IgD-negative memory B cell (primary cell): ENCODE measurements at regions not wholly inside any gene's neighbourhood (a gene's known extent, or its start where the extent isn't known, plus 50 kb on each side); places are given as distances from the start of the nearest gene placed in this dataset.
"Not testable (repeated sequence)": the region's sequence is repeated elsewhere in the genome, so short reads cannot be mapped to it uniquely, and the experiment has no call there.

Experiments
- H3K27ac Mint-ChIP-seq, 3 donors: one replicate each; pipeline ENCODE4 v1.8.0; 2020 to 2022; ENCODE audit warnings: mild to moderate bottlenecking in 3 of 3, mixed read lengths in 3 of 3, moderate library complexity in 1 of 3
- H3K27me3 Mint-ChIP-seq: one replicate; pipeline ENCODE4 v1.8.0; 2021; ENCODE audit warnings: mixed read lengths
- H3K36me3 Mint-ChIP-seq: one replicate; pipeline ENCODE4 v1.8.0; 2020; ENCODE audit warnings: mild to moderate bottlenecking, mixed read lengths
- H3K4me1 Mint-ChIP-seq, 3 donors: one replicate each; pipeline ENCODE4 v1.8.0; 2020 to 2022; ENCODE audit warnings: mixed read lengths in 3 of 3, mild to moderate bottlenecking in 1 of 3
- H3K4me3 Mint-ChIP-seq, 4 donors: one replicate each; pipeline ENCODE4 v1.8.0; 2020 to 2022; ENCODE audit warnings: mild to moderate bottlenecking in 4 of 4, mixed read lengths in 4 of 4, moderate library complexity in 3 of 4
- H3K9me3 Mint-ChIP-seq, 3 donors: one replicate each; pipeline ENCODE4 v1.8.0; 2020 to 2021; ENCODE audit warnings: mixed read lengths in 3 of 3, mild to moderate bottlenecking in 1 of 3

DNA sequence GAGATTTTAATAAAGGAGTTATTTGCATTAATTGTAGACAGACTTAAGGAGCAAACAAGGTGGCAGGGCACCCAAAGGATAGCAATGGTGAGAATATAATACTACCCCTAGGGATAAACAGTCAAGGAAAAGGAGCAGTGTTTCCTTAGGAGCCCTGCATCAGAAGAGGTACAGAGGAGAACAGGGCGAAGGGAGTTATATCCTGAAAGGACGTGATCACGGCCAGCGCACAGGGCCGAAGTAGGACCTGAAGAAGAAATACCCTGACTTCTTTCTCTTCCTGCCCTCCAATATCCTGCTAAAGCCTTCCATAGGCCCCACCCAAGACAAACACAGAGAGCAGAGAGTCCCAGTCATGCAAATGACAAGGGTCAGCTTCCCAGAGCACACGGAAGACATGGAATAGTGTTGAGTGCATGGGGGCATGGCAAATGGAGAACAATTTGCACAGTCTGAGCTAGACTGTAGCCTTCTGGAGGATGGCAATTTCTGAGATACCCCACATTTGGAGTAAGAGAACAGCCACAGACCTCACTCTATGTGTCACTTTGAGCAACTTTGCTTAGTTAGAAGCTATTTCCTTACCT lies 188.2 kb downstream of the ZNF92 start:
- H3K36me3 Mint-ChIP-seq, H3K4me1 Mint-ChIP-seq, H3K9me3 Mint-ChIP-seq, H3K4me3 Mint-ChIP-seq, H3K27me3 Mint-ChIP-seq, H3K27ac Mint-ChIP-seq: not testable (repeated sequence)

DNA sequence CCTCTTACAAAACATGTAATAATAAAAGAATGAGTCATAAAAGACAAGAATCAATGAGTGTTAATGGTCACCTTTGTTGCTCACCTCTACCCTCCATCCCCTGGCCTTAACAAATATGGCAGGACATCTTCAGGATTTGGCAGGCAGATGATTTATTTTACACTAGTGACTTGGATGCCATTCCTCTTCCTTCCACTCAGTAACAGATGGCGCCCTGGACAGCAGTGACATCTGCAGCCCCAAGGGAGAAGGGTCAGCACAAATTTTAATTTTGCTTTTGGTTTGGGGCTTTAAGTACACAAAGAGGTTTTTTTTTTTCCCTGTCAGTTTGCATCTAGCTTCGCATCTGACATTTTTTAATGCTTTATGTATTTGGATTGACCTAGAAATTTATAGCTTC lies 188.9 kb downstream of the ZNF92 start:
- not testable (repeated sequence) for H3K4me3 Mint-ChIP-seq, H3K4me1 Mint-ChIP-seq, H3K27ac Mint-ChIP-seq, H3K36me3 Mint-ChIP-seq, H3K27me3 Mint-ChIP-seq, H3K9me3 Mint-ChIP-seq

DNA sequence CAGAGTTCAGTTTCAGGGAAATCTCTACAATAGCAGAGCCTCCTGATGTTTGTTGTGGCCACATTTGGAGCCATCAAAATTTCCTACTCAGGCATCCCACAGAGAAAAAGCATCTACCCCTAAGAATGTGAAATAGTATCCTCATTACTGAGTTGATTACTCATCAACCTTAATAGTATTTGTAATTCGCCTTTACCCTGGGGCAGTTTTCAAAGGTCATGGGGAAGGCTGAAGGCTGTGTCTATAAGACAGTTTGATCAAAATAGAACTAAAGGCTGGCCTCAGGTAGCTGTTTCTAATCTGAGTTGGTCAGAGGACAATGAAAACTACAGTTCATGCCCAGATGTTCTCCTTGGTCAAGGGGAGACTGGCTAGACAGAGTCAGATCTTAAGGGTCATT lies 189.7 kb downstream of the ZNF92 start:
- not testable (repeated sequence) for H3K27ac Mint-ChIP-seq, H3K27me3 Mint-ChIP-seq, H3K4me1 Mint-ChIP-seq, H3K36me3 Mint-ChIP-seq, H3K4me3 Mint-ChIP-seq, H3K9me3 Mint-ChIP-seq

DNA sequence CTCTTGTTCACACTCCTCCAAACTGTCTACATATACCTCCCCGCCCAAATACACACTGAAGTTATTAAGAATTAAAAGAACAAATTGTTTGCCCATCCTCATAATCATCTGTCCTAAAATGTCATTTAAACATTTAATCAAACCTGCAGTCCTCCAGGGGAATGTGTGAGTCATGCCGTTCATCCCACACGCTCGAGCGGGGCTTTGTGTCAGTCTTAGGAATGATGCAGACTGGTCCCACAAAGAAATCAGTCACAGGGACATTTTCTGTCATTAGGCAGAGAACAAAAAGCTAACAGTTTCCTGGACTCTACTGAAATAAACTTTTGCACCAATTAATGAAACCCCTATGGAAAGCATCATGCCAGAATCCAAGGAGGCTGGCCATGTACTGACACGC lies 194.6 kb downstream of the ZNF92 start:
- H3K27me3 Mint-ChIP-seq, H3K27ac Mint-ChIP-seq, H3K4me3 Mint-ChIP-seq, H3K36me3 Mint-ChIP-seq, H3K4me1 Mint-ChIP-seq, H3K9me3 Mint-ChIP-seq: not testable (repeated sequence)

DNA sequence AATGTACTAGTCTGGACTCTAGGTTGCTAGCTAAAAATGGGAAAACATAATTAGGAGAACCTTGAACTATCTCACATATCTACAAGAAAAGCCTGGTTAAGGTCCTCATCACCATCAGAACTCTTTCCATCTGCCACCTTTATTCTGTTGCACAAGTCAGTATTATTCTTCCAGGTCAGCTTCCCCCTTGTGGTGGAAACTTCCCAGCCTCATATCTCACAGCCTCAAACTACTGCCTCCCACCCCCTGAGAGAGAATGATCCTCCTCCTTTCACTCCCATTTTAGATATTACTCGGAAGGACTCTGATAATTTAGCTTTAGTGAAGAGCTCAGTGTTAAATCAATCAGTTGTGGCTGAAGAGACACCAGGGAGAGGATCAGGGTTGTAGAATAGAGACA lies 197.3 kb downstream of the ZNF92 start:
- H3K4me1 Mint-ChIP-seq, H3K36me3 Mint-ChIP-seq, H3K9me3 Mint-ChIP-seq, H3K27me3 Mint-ChIP-seq, H3K4me3 Mint-ChIP-seq, H3K27ac Mint-ChIP-seq: not testable (repeated sequence)

DNA sequence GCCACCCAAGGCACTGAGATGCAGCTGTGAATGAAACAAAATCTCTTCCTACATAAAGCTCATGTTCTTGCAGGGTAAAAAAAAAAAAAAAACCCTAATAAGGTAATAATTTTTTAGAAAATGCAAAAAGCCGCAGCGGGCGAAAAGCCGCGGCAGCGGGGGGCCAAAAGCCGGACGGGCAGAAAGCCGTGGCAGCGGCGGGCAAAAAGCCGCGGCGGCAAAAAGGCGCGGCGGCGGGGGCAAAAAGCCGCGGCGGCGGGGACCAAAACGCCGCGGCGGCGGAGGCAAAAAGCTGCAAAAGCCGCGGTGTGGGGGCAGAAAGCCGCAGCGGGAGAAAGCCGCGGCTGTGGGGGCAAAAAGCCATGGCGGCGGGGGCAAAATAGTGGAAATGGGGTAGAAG lies 198.9 kb downstream of the ZNF92 start:
- H3K4me3 Mint-ChIP-seq, H3K27ac Mint-ChIP-seq, H3K4me1 Mint-ChIP-seq, H3K27me3 Mint-ChIP-seq, H3K36me3 Mint-ChIP-seq, H3K9me3 Mint-ChIP-seq: not testable (repeated sequence)

DNA sequence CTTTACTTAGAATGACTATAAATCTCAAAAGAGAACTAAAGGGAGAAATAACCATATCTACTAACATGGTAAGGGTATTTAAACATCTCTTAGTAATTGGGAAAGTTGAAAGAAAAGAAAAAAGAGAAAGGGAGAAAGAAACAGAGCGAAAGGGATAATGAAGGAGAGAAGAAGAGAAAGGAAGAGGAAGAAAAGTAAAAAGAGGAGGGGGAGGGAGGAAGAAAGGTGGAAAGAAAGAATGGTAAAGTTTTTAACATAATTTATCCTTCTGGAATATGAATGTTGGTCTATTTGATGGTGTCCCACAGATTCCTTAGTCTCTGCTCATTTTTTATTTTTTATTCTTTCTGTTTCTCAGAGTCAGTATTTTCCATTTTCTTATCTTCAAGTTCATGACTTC lies 202.7 kb downstream of the ZNF92 start:
- not testable (repeated sequence) for H3K27ac Mint-ChIP-seq, H3K4me3 Mint-ChIP-seq, H3K9me3 Mint-ChIP-seq

DNA sequence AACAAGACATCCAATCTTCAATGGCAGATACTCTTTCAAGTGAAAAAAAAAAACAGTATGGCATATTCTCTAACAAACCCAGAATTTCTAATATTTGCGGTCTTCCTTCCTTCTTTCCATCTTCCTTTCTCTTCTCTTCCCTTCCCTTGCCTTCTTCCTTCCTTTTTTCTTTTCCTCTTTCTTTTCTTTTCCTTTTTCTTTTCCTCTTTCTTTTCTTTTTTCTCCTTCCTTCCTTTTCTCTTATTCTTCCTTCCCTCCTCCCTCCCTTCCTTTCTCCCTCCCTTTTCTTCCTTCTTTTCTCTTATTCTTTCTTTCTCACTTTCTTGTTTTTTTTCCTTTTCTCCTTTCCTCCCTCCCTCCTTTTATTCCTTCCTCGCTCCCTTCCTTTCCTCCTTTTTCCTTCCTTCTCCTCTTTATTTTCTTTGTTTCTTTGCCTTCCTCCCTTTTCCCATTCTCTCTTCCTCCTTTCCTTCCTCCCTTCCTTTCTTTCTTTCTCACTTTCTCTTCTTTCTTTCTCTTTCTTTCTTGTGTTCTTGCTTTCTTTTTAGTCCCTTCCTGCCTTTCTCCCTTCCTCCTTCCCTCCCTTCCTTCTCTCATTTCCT lies 209.0 kb downstream of the ZNF92 start:
- not testable (repeated sequence) for H3K4me1 Mint-ChIP-seq, H3K27me3 Mint-ChIP-seq, H3K9me3 Mint-ChIP-seq, H3K27ac Mint-ChIP-seq, H3K4me3 Mint-ChIP-seq, H3K36me3 Mint-ChIP-seq

More for the DNA sequence above, 202.7 kb downstream of the ZNF92 start:
- not testable (repeated sequence) for H3K36me3 Mint-ChIP-seq, H3K4me1 Mint-ChIP-seq, H3K27me3 Mint-ChIP-seq

DNA sequence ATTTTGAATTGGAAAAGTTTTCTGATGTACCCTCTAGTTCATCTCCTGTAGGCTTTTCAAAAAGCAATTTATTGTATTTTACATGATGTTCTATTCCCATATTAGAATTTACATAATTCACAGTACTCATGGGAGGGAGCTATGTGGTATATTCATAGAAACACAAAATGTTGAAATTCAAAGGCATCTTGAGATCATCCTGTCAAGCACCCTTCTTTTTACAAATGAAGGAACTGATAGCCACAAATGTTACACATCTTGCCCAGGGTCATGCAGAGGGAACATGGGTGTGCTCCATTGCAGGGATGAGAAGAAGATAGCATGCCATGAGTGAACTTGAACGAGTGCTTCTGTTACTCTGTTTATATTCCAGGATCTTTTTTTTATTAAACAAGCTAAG lies 228.8 kb downstream of the ZNF92 start:
- not testable (repeated sequence) for H3K36me3 Mint-ChIP-seq, H3K4me3 Mint-ChIP-seq, H3K27me3 Mint-ChIP-seq, H3K9me3 Mint-ChIP-seq, H3K27ac Mint-ChIP-seq, H3K4me1 Mint-ChIP-seq

DNA sequence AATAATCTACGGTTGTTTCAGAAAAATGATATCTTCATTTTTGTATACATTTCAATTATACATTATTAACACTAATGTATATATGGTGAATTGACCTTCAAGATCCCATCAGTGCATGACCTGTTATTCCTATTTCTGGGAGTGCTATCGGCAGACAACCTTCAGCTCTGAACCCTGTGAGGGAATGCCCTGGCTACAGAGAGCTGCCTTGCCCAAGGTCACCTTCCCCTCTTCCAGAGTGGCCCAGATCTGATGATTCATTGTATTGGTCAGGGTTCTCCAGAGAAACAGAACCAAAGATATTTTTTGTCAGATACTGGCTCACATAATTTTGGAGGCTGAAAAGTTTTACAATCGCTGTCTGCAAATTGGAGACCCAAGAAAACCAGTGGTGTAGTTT lies 235.5 kb downstream of the ZNF92 start:
- H3K9me3 Mint-ChIP-seq = no peaks in the 10 kb centered on the region
- no peak overlapping the region for H3K4me3 Mint-ChIP-seq
- peaks cover 5% of the 10 kb centered on the region for H3K27me3 Mint-ChIP-seq
- H3K27ac Mint-ChIP-seq = no peak overlapping the region
- no peaks in the 10 kb centered on the region for H3K36me3 Mint-ChIP-seq
- peaks cover 0 to 2% (median 0%) of the 10 kb centered on the region in 3 donors for H3K4me1 Mint-ChIP-seq

DNA sequence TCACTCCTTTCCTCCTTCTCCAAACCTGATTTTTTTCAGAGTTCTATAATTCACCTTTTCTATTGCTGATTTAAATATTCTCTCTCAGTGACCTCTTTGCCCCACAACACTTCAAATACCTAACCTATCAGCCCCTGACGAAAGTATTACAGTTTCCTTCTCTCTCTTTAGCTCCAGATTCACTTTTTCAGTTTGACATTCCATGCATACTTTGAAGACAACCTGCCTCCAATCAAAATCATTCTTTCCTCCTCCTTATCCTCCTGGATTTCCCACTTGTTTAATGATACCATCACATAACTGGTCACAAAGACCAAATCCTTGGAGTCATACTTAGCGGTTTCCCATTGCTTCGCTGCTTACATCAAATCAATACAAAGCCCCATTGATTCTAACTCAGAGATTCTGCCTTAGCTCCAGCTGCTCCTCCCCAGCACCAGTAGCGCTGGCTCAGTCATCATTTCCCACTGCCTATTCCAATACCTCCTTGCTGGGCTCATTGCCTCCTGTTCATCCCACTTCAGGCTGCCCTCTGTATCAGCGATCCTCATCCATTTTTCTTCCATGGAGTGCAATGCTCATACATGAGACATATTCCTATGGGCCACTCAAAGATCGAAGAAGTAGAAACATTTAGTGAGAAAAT lies 240.1 kb downstream of the ZNF92 start:
- not testable (repeated sequence) for H3K4me3 Mint-ChIP-seq, H3K36me3 Mint-ChIP-seq, H3K9me3 Mint-ChIP-seq, H3K27me3 Mint-ChIP-seq, H3K4me1 Mint-ChIP-seq
- H3K27ac Mint-ChIP-seq = peak overlapping the region in 1 of 3 donors; percentile 49

DNA sequence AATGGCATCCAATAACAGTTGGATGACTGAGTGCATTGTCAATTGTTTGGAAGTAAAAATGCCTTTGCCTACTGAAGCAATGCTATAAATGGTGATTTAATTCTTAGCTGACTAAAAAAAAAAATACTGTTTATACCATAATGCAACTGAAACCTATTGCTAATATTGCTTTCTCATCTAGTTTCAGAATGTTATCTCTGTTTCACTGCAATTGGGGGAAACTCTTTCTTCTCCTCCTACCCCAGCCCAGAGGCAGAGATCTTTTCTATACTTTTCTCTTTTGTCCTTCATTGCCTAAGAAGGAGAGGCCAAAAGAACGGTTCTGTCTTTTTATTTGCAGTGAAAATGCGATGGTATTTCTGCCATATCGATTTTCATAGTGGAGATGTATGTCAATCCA lies 242.5 kb downstream of the ZNF92 start:
- H3K4me3 Mint-ChIP-seq, H3K36me3 Mint-ChIP-seq, H3K27me3 Mint-ChIP-seq, H3K27ac Mint-ChIP-seq, H3K9me3 Mint-ChIP-seq, H3K4me1 Mint-ChIP-seq: not testable (repeated sequence)

DNA sequence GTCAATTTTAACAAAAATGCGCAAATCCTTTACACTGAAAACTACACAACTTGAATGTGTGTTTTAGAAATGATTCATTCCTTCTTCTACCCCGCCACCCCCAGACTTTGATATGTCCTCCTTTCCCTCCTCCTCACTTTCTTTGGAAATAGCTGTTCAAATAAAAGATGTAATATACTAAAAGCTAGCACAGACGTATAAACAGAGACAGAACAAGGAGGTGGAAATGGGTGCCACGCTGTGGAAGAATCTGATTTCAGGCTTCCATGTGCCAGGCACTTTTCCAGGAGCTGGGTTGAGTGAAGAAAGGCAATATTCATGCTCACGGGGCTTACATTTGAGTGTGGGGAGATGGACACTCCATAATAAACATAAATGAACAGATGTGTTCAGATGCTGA lies 246.6 kb downstream of the ZNF92 start:
- not testable (repeated sequence) for H3K36me3 Mint-ChIP-seq, H3K9me3 Mint-ChIP-seq, H3K27me3 Mint-ChIP-seq, H3K4me1 Mint-ChIP-seq, H3K4me3 Mint-ChIP-seq, H3K27ac Mint-ChIP-seq

DNA sequence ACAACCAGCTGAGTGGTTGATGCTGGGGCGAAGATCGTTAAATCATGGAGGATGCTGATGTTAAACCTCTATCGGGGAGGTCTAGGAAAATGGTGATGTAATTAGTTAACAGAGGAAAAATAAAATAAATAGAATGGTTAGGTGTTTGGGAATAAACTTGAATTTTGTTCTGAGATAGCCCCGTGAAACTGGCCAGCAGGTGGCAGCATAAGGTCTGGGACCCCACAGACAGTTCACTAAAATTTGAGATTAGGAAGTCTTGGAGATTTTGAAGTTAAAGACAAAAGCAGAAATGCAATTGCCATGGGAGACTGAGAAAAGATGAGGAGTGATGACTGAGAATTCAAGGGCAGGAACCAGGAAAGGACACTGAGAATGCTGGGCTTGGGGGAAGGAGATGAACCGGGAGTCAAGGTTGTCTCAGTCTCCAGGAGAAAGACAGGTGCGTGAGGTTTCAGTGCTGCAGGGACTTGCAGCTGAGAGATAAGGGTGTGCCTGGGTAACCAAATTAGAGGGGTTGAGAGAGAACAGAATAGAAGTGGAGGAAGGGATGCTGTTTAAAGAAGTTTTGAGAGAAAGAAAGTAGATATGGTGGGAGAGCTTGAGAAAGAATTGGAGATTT lies 248.0 kb downstream of the ZNF92 start:
- H3K27ac Mint-ChIP-seq, H3K4me3 Mint-ChIP-seq, H3K4me1 Mint-ChIP-seq, H3K9me3 Mint-ChIP-seq, H3K36me3 Mint-ChIP-seq, H3K27me3 Mint-ChIP-seq: not testable (repeated sequence)

DNA sequence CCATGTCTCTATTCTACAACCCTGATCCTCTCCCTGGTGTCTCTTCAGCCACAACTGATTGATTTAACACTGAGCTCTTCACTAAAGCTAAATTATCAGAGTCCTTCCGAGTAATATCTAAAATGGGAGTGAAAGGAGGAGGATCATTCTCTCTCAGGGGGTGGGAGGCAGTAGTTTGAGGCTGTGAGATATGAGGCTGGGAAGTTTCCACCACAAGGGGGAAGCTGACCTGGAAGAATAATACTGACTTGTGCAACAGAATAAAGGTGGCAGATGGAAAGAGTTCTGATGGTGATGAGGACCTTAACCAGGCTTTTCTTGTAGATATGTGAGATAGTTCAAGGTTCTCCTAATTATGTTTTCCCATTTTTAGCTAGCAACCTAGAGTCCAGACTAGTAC lies 241.6 kb upstream of the VKORC1L1 start:
- H3K4me1 Mint-ChIP-seq, H3K9me3 Mint-ChIP-seq, H3K36me3 Mint-ChIP-seq, H3K27ac Mint-ChIP-seq, H3K4me3 Mint-ChIP-seq, H3K27me3 Mint-ChIP-seq: not testable (repeated sequence)

DNA sequence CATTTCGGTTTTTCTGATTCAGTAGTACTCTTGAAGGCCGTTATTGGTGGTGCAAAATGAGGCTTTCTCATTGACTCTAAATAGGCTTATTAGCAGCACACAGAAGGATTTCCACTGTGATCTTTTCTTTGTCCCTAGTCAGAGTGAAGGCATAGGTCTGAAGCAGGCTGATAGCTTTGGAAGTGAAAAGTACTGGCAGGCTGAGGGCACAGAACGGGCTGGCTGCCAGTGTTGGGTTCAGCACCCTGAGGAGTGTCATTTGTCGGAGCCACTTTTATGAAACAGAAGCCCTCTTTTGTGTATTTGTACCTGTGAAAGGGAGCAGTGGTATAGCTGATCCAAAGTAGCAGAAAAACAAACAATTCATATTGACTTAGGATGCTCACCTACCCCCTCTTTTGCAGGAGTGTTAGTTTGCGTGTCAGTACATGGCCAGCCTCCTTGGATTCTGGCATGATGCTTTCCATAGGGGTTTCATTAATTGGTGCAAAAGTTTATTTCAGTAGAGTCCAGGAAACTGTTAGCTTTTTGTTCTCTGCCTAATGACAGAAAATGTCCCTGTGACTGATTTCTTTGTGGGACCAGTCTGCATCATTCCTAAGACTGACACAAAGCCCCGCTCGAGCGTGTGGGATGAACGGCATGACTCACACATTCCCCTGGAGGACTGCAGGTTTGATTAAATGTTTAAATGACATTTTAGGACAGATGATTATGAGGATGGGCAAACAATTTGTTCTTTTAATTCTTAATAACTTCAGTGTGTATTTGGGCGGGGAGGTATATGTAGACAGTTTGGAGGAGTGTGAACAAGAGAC lies 239.1 kb upstream of the VKORC1L1 start:
- H3K36me3 Mint-ChIP-seq, H3K27ac Mint-ChIP-seq, H3K4me1 Mint-ChIP-seq, H3K27me3 Mint-ChIP-seq, H3K9me3 Mint-ChIP-seq, H3K4me3 Mint-ChIP-seq: not testable (repeated sequence)
